Loucy (cell line): ENCODE measurements at regions not wholly inside any gene's neighbourhood (a gene's known extent, or its start where the extent isn't known, plus 50 kb on each side); places are given as distances from the start of the nearest gene placed in this dataset.

Source experiments
- H2AFZ ChIP-seq: fragments of 200-600 bp; sonication (generic); 2 replicates; pipeline ENCODE4 v1.6.0; 2016; ENCODE audit warnings: antibody characterized with exemption, mild to moderate bottlenecking, low read length, moderate library complexity
- H3F3A ChIP-seq: fragments of 200-600 bp; 2 replicates; pipeline ENCODE4 v1.6.0; 2016; ENCODE audit warnings: antibody characterized with exemption, low read depth, mild to moderate bottlenecking
- H3K27me3 ChIP-seq: fragments of 200-600 bp; sonication (generic); 2 replicates; pipeline ENCODE4 v1.6.1; 2014; ENCODE audit warnings: low read length, mild to moderate bottlenecking; ENCODE audit not compliant: insufficient read depth, poor library complexity, severe bottlenecking
- H3K36me3 ChIP-seq: fragments of 200-600 bp; sonication (generic); 2 replicates; pipeline ENCODE4 v1.6.1; 2016; ENCODE audit warnings: low read length; ENCODE audit not compliant: insufficient read depth
- H3K4me1 ChIP-seq: fragments of 200-600 bp; sonication (generic); 2 replicates; pipeline ENCODE4 v1.5.1; 2014; ENCODE audit warnings: low read length, mild to moderate bottlenecking; ENCODE audit not compliant: insufficient read depth, poor library complexity, severe bottlenecking
- H3K4me2 ChIP-seq: fragments of 200-600 bp; sonication (generic); 2 replicates; pipeline ENCODE4 v1.6.0; 2014; ENCODE audit warnings: antibody characterized with exemption, low read length, low read depth, mild to moderate bottlenecking; ENCODE audit not compliant: poor library complexity, severe bottlenecking
- H3K4me3 ChIP-seq: fragments of 200-600 bp; sonication (generic); 2 replicates; pipeline ENCODE4 v1.5.1; 2014; ENCODE audit warnings: low read length, mild to moderate bottlenecking, mixed read lengths; ENCODE audit not compliant: poor library complexity, severe bottlenecking
- H3K79me2 ChIP-seq: fragments of 200-600 bp; sonication (generic); 2 replicates; pipeline ENCODE4 v1.6.1; 2014; ENCODE audit warnings: low read length; ENCODE audit not compliant: insufficient read depth
- H3K9ac ChIP-seq: fragments of 200-600 bp; sonication (generic); 2 replicates; pipeline ENCODE4 v1.6.0; 2014; ENCODE audit warnings: mild to moderate bottlenecking, low read depth, low read length, moderate library complexity; ENCODE audit not compliant: poor library complexity, severe bottlenecking
- H3K9me2 ChIP-seq: fragments of 200-600 bp; sonication (generic); replicated peaks from 2 replicates; pipeline ENCODE4 v1.6.1; 2016; ENCODE audit warnings: low read depth, low read length, mixed read lengths
- H3K9me3 ChIP-seq: fragments of 200-600 bp; sonication (generic); 2 replicates; pipeline ENCODE4 v1.6.1; 2014; ENCODE audit warnings: mild to moderate bottlenecking, antibody characterized with exemption, low read length, low read depth; ENCODE audit not compliant: insufficient read depth
- H4K20me1 ChIP-seq: fragments of 200-600 bp; sonication (generic); 2 replicates; pipeline ENCODE4 v1.6.0; 2014; ENCODE audit warnings: antibody characterized with exemption, low read length, mild to moderate bottlenecking; ENCODE audit not compliant: insufficient read depth, poor library complexity, severe bottlenecking
- EZH2phosphoT487 ChIP-seq: fragments of 200-600 bp; IDR thresholded peaks from 2 replicates; pipeline ENCODE4 v1.6.1; 2018; ENCODE audit warnings: antibody characterized with exemption, mild to moderate bottlenecking, moderate library complexity, borderline replicate concordance
- TF ChIP-seq, protein P1 (sequence below): fragments of 200-600 bp; sonication (generic); conservative IDR thresholded peaks from 2 replicates; pipeline ENCODE4 v1.5.1; 2014; ENCODE audit warnings: mild to moderate bottlenecking, antibody characterized with exemption, low read length

DNA sequence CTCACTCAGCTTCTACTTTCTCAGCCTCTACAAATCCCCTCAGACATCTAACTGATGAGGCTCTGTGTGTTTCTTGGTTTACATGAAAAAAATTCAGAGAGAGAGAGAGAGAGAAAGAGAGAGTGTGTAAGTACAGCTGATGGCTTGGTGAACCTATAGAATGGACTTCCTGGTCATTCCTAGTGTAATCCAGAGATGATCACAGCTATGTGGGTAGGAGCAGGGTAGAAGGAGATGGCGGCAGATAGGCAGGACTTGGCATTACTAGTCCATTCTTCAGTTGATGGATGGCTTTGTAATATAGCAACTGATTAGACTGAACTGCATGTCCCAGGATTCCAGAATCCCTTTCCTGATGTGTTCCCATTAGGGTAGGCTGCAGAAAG is 429.3 kb upstream of the CLINT1 start:
- H3K9me2 ChIP-seq, result no peaks in the 10 kb centered on the region
- no peak for TF ChIP-seq EZH2phosphoT487
- TF ChIP-seq, protein P1, sequence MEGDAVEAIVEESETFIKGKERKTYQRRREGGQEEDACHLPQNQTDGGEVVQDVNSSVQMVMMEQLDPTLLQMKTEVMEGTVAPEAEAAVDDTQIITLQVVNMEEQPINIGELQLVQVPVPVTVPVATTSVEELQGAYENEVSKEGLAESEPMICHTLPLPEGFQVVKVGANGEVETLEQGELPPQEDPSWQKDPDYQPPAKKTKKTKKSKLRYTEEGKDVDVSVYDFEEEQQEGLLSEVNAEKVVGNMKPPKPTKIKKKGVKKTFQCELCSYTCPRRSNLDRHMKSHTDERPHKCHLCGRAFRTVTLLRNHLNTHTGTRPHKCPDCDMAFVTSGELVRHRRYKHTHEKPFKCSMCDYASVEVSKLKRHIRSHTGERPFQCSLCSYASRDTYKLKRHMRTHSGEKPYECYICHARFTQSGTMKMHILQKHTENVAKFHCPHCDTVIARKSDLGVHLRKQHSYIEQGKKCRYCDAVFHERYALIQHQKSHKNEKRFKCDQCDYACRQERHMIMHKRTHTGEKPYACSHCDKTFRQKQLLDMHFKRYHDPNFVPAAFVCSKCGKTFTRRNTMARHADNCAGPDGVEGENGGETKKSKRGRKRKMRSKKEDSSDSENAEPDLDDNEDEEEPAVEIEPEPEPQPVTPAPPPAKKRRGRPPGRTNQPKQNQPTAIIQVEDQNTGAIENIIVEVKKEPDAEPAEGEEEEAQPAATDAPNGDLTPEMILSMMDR, result no peak
- no peaks in the 10 kb centered on the region for H3K9me3 ChIP-seq
- H3K36me3 ChIP-seq, result no peaks in the 10 kb centered on the region
- no peaks in the 10 kb centered on the region for H3F3A ChIP-seq
- H2AFZ ChIP-seq, result no peak overlapping the region
- H3K79me2 ChIP-seq, result no peaks in the 10 kb centered on the region
- no peaks in the 10 kb centered on the region for H3K27me3 ChIP-seq
- peaks cover 3% of the 10 kb centered on the region for H3K4me1 ChIP-seq
- H4K20me1 ChIP-seq, result no peaks in the 10 kb centered on the region
- H3K9ac ChIP-seq, result no peak overlapping the region
- no peak overlapping the region for H3K4me3 ChIP-seq
- no peak overlapping the region for H3K4me2 ChIP-seq

DNA sequence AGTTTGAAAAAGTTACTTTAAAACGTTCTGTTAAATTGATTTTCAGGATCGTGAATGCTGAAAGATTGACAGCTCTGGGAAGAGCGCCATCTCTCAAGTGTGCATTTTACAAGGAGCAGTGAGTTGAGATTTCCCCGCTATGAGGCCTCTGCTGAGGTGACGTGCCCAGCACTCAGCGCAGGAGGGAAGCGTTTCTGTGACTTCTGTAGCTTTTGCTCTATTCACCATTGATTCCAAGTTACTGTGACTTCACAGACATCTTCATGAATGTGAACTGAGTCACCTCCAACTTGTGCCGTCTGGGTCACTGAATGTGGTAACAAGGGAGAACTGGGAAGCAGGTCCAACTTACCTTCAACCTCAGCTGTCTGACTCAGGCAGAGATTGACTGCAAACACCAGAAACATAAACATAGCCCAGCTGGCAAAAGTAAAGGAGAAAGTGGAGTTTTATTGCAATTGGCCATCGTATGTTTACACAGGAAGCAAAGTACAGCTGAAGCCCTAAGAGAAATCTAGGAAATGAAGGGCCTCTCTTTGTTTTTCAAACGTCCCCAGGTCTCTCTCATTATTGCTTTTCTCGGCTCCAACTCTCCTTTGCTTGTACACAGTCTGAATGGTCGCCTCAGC is 428.8 kb upstream of the CLINT1 start:
- H3K4me3 ChIP-seq, result no peak overlapping the region
- no peak overlapping the region for H2AFZ ChIP-seq
- no peak overlapping the region for H3K9ac ChIP-seq
- TF ChIP-seq, protein P1, result no peak
- no peak for TF ChIP-seq EZH2phosphoT487
- no peak overlapping the region for H3K4me2 ChIP-seq
- H3K36me3 ChIP-seq, result no peaks in the 10 kb centered on the region
- H3K9me3 ChIP-seq, result no peaks in the 10 kb centered on the region
- no peaks in the 10 kb centered on the region for H3K9me2 ChIP-seq
- peaks cover 3% of the 10 kb centered on the region for H3K4me1 ChIP-seq
- no peaks in the 10 kb centered on the region for H4K20me1 ChIP-seq
- H3F3A ChIP-seq, result no peaks in the 10 kb centered on the region
- no peaks in the 10 kb centered on the region for H3K79me2 ChIP-seq
- H3K27me3 ChIP-seq, result no peaks in the 10 kb centered on the region

DNA sequence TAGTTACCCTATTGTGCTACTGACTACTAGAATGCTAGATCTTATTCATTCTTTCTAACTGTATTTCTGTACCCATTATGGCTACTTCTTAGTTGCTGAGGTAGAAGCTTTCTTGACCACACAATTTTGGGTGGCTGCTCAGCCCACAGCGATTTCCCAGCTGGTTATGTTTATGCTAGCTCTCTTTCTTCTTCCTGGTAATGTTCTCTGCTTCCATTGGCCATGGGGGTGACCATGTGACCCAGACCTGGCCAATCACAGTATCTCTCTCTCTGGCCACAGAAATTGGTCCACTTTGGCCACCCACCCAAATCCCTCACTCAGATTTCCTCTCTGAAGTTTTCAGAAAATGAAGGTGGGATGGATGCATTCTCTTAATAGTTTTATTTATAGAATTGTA is 427.9 kb upstream of the CLINT1 start:
- Histone ChIP-seq H3K27me3 (no peaks in the 10 kb centered on the region), H3K4me1 (peaks cover 3% of the 10 kb centered on the region), H3F3A (no peaks in the 10 kb centered on the region), H3K9me2 (no peaks in the 10 kb centered on the region), H3K36me3 (no peaks in the 10 kb centered on the region), H3K4me2 (no peak overlapping the region), H3K79me2 (no peaks in the 10 kb centered on the region), H3K9me3 (no peaks in the 10 kb centered on the region), H3K4me3 (no peak overlapping the region), H2AFZ (no peak overlapping the region), H3K9ac (no peak overlapping the region), H4K20me1 (no peaks in the 10 kb centered on the region)
- TF ChIP-seq, protein P1, result no peak
- TF ChIP-seq EZH2phosphoT487, result no peak
